ENCODE measurements at regions not wholly inside any gene's neighbourhood (a gene's known extent, or its start where the extent isn't known, plus 50 kb on each side); places are given as distances from the start of the nearest gene placed in this dataset.

DNA sequence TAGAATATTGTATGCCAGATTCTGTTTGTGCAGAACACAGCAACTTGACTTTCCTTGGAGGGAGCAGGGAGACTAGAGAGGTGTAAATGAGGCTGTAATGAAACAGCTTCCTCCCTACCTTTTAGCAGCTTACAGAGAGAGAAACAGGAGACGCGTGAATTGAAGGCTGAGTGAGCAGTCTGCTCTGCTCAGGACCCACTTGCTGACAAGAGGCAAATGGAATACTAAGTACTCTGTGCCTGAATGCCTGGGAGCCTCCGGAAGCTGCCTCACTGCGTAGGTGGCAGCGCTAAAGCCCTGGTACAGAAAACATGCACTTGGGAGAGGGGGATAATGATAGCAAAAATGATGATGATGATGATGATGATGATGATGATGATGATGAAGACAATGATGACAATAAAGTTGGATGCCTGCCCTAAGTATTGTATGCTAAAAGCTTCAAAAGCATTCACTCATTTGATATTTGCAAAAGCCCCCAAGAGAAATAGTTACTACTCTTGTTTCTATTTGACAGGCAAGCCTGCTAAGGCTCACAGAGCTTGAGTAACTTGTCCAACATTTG lies 548.9 kb downstream of the NTRK3 start:
- TF ChIP-seq USF2 (IDR thresholded peaks at IDR 0.05; ENCODE audit: low read depth, low read length) = no peak
- TF ChIP-seq CTCF (conservative IDR thresholded peaks at IDR 0.05; ENCODE audit: low read depth, low read length) = no peak
- TF ChIP-seq POLR2A (IDR thresholded peaks at IDR 0.05; ENCODE audit: low read depth, low read length) = no peak
